ENCODE measurements at regions not wholly inside any gene's neighbourhood (a gene's known extent, or its start where the extent isn't known, plus 50 kb on each side); places are given as distances from the start of the nearest gene placed in this dataset.

- peaks cover 5% of the 10 kb centered on the region for H3K27me3 ChIP-seq (ENCODE audit: control insufficient read depth, insufficient read depth, low read length)
- no peak overlapping the region for H2AK5ac ChIP-seq (ENCODE audit: low read depth, low read length)
- no peak overlapping the region for H4K8ac ChIP-seq (ENCODE audit: low read depth in 2 of 2, low read length in 2 of 2)
- intact Hi-C loops (cut with micrococcal nuclease) (no loop called here), in situ Hi-C loops (cut with MboI; ENCODE audit: low sequenced_read_pairs) (no loop called here), dilution Hi-C loops (cut with HindIII; ENCODE audit: low sequenced_read_pairs, unreplicated experiment) (no loop called here)
- DNase-seq (no peak), ATAC-seq (ENCODE audit: low read depth) (no peak)
- H2BK15ac ChIP-seq (ENCODE audit: low read depth, low read length), result no peak overlapping the region
- no peak overlapping the region for H3K18ac ChIP-seq (ENCODE audit: low read depth, low read length)
- H3K4me3 ChIP-seq (ENCODE audit: insufficient read depth, low read depth, low read length), result no peak overlapping the region
- H4K5ac ChIP-seq (ENCODE audit: low read depth, low read length), result no peak overlapping the region
- TF ChIP-seq MXI1 (IDR thresholded peaks at IDR 0.05; ENCODE audit: borderline replicate concordance, low read depth, low read length) (no peak), CHD1 (IDR thresholded peaks at IDR 0.05; ENCODE audit: low read depth, low read length) (no peak), MAFK (IDR thresholded peaks at IDR 0.05; ENCODE audit: low read depth, low read length) (no peak)
- H4K91ac ChIP-seq (ENCODE audit: insufficient read depth, low read depth, low read length), result no peak overlapping the region
- ChIA-PET POLR2A (ENCODE audit: unreplicated experiment) (no interaction called here), CTCF (no interaction called here)
- no peaks in the 10 kb centered on the region for H3K4me1 ChIP-seq (ENCODE audit: control insufficient read depth, insufficient read depth, low read length)
- H3K4me2 ChIP-seq (ENCODE audit: low read depth, low read length), result no peak overlapping the region
- H3K23ac ChIP-seq (ENCODE audit: low read depth, low read length), result no peak overlapping the region
- WGBS, 2 experiments (ENCODE audit: extremely low coverage in 2 of 2, insufficient read length in 1 of 2), result 89% methylated on average over 1 of the region's 3 CpGs; no CpG with 5 or more reads in 1 of the 2 experiments
- H2AFZ ChIP-seq (replicated peaks; ENCODE audit: low read length, poor library complexity), result no peak overlapping the region
- H3K4ac ChIP-seq (ENCODE audit: low read depth, low read length), result no peak overlapping the region
- no peak overlapping the region for H2BK120ac ChIP-seq (ENCODE audit: low read depth, low read length)
- H3K36me3 ChIP-seq (ENCODE audit: control insufficient read depth, insufficient read depth, low read length), result no peaks in the 10 kb centered on the region
- H3K27ac ChIP-seq (ENCODE audit: insufficient read depth, low read length), result no peak overlapping the region
- no peak overlapping the region for H3K14ac ChIP-seq (replicated peaks; ENCODE audit: low read depth, low read length)
- no peak overlapping the region for H2BK20ac ChIP-seq (ENCODE audit: low read depth, low read length)
- no peak overlapping the region for H3K56ac ChIP-seq (ENCODE audit: extremely low read depth, insufficient read depth, low read length)
- H4K20me1 ChIP-seq (ENCODE audit: insufficient read depth, low read length), result no peaks in the 10 kb centered on the region
- H2BK5ac ChIP-seq (ENCODE audit: low read depth, low read length, poor library complexity, severe bottlenecking), result no peak overlapping the region
- no TSS peak for BruUV-seq (replicated peaks)
- no peaks in the 10 kb centered on the region for H3K9me1 ChIP-seq (ENCODE audit: insufficient read depth, low read length)
- H3K79me1 ChIP-seq (ENCODE audit: low read depth in 1 of 2, low read length in 2 of 2), result no peaks in the 10 kb centered on the region
- H3K9ac ChIP-seq (ENCODE audit: low read depth, low read length), result no peak overlapping the region
- H3K9me3 ChIP-seq (ENCODE audit: control insufficient read depth, insufficient read depth, low read length), result no peaks in the 10 kb centered on the region
- H2AK9ac ChIP-seq (replicated peaks; ENCODE audit: low read depth, low read length, poor library complexity), result no peak overlapping the region
These were observed 71.4 kb upstream of the PRMT8 start for GRCh38 chr12:3419558-3419957.

All from IMR-90 (cell line).